KMS-11 (cell line): ENCODE measurements at regions not wholly inside any gene's neighbourhood (a gene's known extent, or its start where the extent isn't known, plus 50 kb on each side); places are given as distances from the start of the nearest gene placed in this dataset.
"Not testable (repeated sequence)": the region's sequence is repeated elsewhere in the genome, so short reads cannot be mapped to it uniquely, and the experiment has no call there.

Experiments used
- H2AFZ ChIP-seq: fragments of 200-600 bp; sonication (generic); 2 replicates; pipeline ENCODE4 v1.6.1; 2016; ENCODE audit warnings: antibody characterized with exemption, mixed run types, low read depth
- H3K27ac ChIP-seq: fragments of 200-600 bp; sonication (generic); 2 replicates; pipeline ENCODE4 v1.6.1; 2016; ENCODE audit warnings: mild to moderate bottlenecking, mixed run types
- H3K27me3 ChIP-seq: fragments of 200-600 bp; sonication (generic); 2 replicates; pipeline ENCODE4 v1.6.1; 2017; ENCODE audit warnings: mild to moderate bottlenecking, low read depth, mixed run types, moderate library complexity; ENCODE audit not compliant: insufficient read depth
- H3K36me3 ChIP-seq: fragments of 200-600 bp; sonication (generic); 2 replicates; pipeline ENCODE4 v1.6.1; 2017; ENCODE audit warnings: mild to moderate bottlenecking, mixed run types; ENCODE audit not compliant: insufficient read depth
- H3K4me1 ChIP-seq: fragments of 200-600 bp; sonication (generic); 2 replicates; pipeline ENCODE4 v1.6.1; 2016; ENCODE audit warnings: mild to moderate bottlenecking, low read depth, mixed run types; ENCODE audit not compliant: poor library complexity, severe bottlenecking
- H3K4me2 ChIP-seq: fragments of 200-600 bp; sonication (generic); 2 replicates; pipeline ENCODE4 v1.7.0; 2016; ENCODE audit warnings: mild to moderate bottlenecking, mixed run types
- H3K4me3 ChIP-seq: fragments of 200-600 bp; sonication (generic); IDR thresholded peaks from 2 replicates; pipeline ENCODE4 v1.6.1; 2017; ENCODE audit warnings: low read depth, low read length, mixed read lengths; ENCODE audit not compliant: insufficient read depth
- H3K79me2 ChIP-seq: fragments of 200-600 bp; sonication (generic); 2 replicates; pipeline ENCODE4 v1.6.1; 2016; ENCODE audit warnings: low read depth, mixed run types; ENCODE audit not compliant: insufficient read depth
- H3K9ac ChIP-seq: fragments of 200-600 bp; sonication (generic); 2 replicates; pipeline ENCODE4 v1.6.1; 2016; ENCODE audit warnings: mild to moderate bottlenecking, mixed run types
- H4K20me1 ChIP-seq: fragments of 200-600 bp; sonication (generic); 2 replicates; pipeline ENCODE4 v1.6.1; 2016; ENCODE audit warnings: mild to moderate bottlenecking, mixed run types; ENCODE audit not compliant: insufficient read depth
- TF ChIP-seq, protein P1 (sequence below): fragments of 200-600 bp; sonication (generic); conservative IDR thresholded peaks from 2 replicates; pipeline ENCODE4 v1.6.1; 2017; ENCODE audit warnings: low read depth, mild to moderate bottlenecking, antibody characterized with exemption, low read length, moderate library complexity, mixed read lengths

DNA sequence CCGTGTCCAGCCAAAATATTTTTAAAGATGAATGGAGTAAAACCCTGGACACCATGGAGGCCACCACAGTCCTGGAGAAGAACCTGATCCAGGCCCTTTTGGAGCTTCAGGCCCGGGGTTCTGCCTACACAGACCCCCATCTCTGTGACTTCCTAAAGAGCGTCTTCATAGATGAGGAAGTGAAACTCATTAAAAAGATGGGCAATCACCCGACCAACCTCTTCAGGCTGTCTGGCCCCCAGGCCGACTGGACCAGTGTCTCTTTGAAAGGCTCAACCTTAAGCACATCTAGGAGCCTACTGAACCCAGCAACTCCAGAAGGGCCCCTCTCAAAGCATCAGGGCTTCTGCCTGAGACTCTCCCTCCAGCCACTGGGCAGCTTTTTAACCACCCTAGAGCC, 107.9 kb upstream of the FAM174B start:
- Histone ChIP-seq H3K4me1 (no peaks in the 10 kb centered on the region), H2AFZ (no peak overlapping the region), H3K79me2 (no peaks in the 10 kb centered on the region), H3K36me3 (no peaks in the 10 kb centered on the region), H3K27me3 (no peaks in the 10 kb centered on the region), H3K27ac (no peak overlapping the region), H4K20me1 (no peaks in the 10 kb centered on the region), H3K4me2 (no peak overlapping the region), H3K4me3 (no peak overlapping the region), H3K9ac (no peak overlapping the region)
- TF ChIP-seq, protein P1, sequence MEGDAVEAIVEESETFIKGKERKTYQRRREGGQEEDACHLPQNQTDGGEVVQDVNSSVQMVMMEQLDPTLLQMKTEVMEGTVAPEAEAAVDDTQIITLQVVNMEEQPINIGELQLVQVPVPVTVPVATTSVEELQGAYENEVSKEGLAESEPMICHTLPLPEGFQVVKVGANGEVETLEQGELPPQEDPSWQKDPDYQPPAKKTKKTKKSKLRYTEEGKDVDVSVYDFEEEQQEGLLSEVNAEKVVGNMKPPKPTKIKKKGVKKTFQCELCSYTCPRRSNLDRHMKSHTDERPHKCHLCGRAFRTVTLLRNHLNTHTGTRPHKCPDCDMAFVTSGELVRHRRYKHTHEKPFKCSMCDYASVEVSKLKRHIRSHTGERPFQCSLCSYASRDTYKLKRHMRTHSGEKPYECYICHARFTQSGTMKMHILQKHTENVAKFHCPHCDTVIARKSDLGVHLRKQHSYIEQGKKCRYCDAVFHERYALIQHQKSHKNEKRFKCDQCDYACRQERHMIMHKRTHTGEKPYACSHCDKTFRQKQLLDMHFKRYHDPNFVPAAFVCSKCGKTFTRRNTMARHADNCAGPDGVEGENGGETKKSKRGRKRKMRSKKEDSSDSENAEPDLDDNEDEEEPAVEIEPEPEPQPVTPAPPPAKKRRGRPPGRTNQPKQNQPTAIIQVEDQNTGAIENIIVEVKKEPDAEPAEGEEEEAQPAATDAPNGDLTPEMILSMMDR, result no peak

DNA sequence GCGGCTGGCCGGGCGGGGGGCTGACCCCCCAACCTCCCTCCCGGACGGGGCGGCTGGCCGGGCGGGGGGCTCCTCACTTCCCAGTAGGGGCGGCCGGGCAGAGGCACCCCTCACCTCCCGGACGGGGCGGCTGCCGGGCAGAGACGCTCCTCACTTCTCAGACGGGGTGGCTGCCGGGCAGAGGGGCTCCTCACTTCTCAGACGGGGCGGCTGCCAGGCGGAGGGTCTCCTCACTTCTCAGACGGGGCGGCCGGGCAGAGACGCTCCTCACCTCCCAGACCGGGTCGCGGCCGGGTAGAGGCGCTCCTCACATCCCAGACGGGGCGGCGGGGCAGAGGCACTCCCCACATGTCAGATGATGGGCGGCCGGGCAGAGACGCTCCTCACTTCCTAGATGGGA, 112.6 kb upstream of the FAM174B start:
- H3K4me1 ChIP-seq, H3K36me3 ChIP-seq, H3K27ac ChIP-seq, H3K9ac ChIP-seq, H4K20me1 ChIP-seq, H3K4me3 ChIP-seq, H3K79me2 ChIP-seq, H3K4me2 ChIP-seq, H2AFZ ChIP-seq, H3K27me3 ChIP-seq: not testable (repeated sequence)

DNA sequence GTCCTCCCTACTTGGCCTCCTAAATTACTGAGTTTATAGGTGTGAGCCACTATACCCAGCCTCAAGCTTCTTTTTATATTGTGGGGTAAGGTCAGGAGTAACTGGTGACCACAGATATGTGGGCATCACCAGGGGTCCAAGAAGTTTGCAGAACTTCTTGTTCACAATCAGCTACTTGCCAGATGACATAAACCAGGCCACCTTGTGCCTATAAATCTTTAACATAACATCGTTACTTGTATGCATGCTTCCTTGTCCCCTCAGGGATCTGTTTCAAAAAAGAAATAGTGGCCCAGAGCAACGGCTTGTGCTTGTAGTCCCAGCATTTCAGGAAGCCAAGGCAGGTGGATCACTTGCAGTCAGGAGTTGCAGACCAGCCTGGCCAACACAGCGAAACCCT, 115.1 kb upstream of the FAM174B start:
- Histone ChIP-seq H3K4me1 (no peaks in the 10 kb centered on the region), H3K36me3 (no peaks in the 10 kb centered on the region), H3K79me2 (no peaks in the 10 kb centered on the region), H3K27ac (no peak overlapping the region), H4K20me1 (no peaks in the 10 kb centered on the region), H3K27me3 (no peaks in the 10 kb centered on the region), H3K9ac (no peak overlapping the region), H3K4me3 (no peak overlapping the region), H2AFZ (no peak overlapping the region), H3K4me2 (no peak overlapping the region)
- TF ChIP-seq, protein P1, result no peak

DNA sequence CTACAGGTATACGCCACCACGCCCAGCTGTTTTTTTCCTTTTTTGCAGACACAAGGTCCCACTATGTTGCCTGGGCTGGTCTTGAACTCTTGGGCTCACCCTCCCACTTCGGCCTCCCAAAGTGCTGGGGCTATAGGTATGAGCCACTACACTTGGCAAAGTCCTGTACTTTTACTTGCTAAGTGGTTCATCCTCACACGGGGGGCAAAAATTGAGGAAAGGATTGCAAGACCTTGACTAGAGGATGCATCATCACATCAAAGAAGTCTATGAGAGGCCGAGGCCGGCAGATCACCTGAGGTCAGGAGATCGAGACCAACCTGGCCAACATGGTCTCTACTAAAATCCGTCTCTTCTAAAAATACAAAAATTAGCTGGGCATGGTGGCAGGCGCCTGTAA, 116.5 kb upstream of the FAM174B start:
- no peaks in the 10 kb centered on the region for H4K20me1 ChIP-seq
- H3K4me1 ChIP-seq, result no peaks in the 10 kb centered on the region
- no peak overlapping the region for H3K4me3 ChIP-seq
- no peak overlapping the region for H3K27ac ChIP-seq
- H3K36me3 ChIP-seq, result no peaks in the 10 kb centered on the region
- no peaks in the 10 kb centered on the region for H3K79me2 ChIP-seq
- H3K9ac ChIP-seq, result no peak overlapping the region
- H3K4me2 ChIP-seq, result no peak overlapping the region
- no peak overlapping the region for H2AFZ ChIP-seq
- TF ChIP-seq, protein P1, result no peak
- H3K27me3 ChIP-seq, result no peaks in the 10 kb centered on the region

DNA sequence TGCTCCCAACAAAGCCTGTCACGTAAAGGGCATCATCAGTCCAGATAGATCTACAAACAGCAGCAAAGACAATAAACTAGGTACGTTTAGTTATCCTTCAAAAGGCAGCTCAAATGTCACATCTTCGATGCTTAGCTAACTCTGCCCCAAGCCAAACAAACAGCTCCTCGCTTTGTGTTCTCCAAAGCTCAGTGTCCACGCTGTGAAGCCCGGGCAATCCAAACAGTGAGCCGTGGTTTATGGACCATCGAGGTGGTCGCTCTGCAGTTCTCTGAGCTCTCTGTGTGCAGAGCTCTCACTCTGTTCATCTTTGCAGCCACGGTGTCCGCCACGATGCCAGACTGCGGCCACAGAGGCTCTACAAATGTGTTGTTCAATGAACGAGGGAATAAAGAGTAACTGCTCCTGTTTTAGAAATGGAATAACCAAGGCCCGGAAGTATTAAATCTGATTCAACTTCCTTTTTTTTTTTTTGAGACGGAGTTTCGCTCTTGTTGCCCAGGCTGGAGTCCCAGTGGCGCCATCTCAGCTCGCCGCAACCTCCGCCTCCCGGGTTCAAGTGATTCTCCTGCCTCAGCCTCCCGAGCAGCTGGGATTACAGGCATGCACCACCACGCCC, 117.2 kb upstream of the FAM174B start:
- H3K4me1 ChIP-seq, result no peaks in the 10 kb centered on the region
- no peaks in the 10 kb centered on the region for H3K27me3 ChIP-seq
- H3K36me3 ChIP-seq, result no peaks in the 10 kb centered on the region
- H4K20me1 ChIP-seq, result no peaks in the 10 kb centered on the region
- H3K4me3 ChIP-seq, result no peak overlapping the region
- TF ChIP-seq, protein P1, result no peak
- no peak overlapping the region for H3K9ac ChIP-seq
- no peak overlapping the region for H3K4me2 ChIP-seq
- no peaks in the 10 kb centered on the region for H3K79me2 ChIP-seq
- H3K27ac ChIP-seq, result no peak overlapping the region
- H2AFZ ChIP-seq, result no peak overlapping the region
